NCI-H128 (cell line): ENCODE measurements at regions not wholly inside any gene's neighbourhood (a gene's known extent, or its start where the extent isn't known, plus 50 kb on each side); places are given as distances from the start of the nearest gene placed in this dataset.

Source experiments
- DNase-seq: peaks from one replicate; lab custom pipeline; 2025; ENCODE audit not compliant: unreplicated experiment; lab: John Stamatoyannopoulos, UW

DNA sequence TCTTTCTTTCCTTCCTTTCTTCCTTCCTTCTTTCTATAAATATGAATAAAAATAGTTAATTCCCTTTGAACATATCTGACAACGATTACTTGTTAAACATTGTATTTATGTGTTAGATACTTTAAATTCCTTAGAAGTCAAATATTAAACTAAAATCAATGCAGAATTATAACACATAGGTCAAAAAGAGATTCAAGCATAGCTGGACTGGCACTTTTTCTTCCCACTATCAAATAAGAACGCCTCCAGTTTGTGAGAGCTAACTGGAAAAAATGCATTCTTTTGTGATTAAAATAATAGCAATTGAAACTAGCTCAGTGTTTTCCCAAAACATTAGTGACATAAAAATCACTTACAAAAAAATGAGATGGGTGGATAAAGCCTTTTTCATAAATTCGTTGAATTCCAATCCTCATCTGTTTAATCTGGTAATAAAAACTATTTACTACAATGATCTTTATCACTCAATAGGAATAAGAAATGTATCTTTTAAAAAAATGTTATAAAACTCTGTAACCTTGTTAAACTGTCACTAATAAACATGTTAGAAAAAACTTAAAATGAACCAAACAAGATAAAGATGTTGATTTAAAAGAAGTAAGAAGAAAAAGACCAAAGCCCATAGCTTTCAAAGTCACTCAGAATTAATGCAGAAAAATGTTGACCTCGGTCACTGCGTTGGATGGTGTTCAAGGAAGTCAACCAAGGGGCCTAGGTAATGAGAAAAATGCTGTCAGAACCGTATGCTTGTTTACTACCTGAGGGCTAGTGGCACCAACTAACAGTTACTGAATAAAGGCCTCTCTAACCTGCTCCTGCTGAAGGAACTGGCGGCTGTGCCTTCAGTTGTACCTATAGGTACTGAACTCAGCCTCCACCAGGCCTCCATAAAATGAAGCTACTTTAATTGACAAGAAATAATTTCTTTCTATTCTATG lies 1039.5 kb upstream of the SLC10A2 start:
- no peak for DNase-seq

DNA sequence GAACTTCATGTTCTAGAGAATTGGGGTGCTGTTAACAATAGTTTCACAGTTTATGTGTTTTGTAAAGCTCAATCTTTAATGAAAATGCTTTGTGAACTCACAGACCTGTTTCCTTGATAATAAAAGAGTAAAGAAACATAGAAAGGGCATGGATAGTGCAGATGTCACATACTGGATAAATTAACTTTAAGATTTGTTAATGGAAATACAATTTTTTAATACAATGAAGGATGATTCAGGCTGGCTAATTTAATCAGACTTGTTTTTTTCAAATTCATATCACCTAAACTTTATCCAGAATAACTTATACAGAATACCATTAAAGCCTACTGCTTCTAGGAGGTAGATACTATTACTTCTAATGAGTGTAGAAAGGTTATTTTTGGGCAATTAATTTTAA lies 1033.5 kb upstream of the SLC10A2 start:
- no peak for DNase-seq

DNA sequence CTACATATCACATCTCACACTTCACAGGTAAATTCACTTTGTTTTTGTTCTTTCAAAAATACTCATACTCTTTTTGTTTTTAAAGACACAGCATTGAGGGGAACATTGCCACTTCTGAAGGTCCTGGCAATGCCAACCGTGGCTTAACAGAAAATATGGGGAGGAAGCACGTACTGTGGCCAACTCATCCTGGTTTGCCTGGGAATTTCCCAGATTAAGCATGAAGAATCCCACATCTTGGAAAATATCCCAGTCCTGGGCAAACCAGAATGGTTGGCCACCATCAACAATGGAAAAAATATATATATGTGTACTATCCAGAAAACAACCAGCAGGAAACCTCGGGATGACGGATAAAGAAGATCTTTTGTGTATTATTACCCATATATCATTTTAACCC lies 1032.2 kb upstream of the SLC10A2 start:
- no peak for DNase-seq

- no peak for DNase-seq
These were observed 1020.5 kb upstream of the SLC10A2 start for GRCh38 chr13:104086759-104087158.

- no peak for DNase-seq
These were observed 1020.0 kb upstream of the SLC10A2 start for GRCh38 chr13:104086210-104086609.

GRCh38 chr13:104085611-104086010 lies 1019.4 kb upstream of the SLC10A2 start:
- no peak for DNase-seq

DNA sequence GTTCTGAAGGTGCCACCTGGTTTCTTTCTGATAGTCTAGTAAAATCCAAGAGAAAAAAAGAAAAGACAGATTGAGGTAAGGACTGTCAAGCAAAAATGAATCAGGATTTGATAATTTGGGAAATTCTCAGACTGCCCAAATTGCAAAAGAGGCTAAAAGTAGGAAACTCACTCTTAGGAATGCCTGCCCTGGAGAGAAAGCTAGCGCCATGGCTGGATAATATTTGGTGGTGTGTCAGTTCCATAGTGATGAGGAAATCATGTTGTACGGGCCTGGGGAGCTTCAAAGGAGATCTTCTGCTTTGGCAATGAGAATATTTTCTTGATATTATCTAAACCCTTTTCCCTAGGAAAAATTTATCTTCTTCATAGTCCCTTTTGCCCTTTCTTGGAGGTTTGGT lies 1008.1 kb upstream of the SLC10A2 start:
- no peak for DNase-seq

- no peak for DNase-seq
These were observed 1005.6 kb upstream of the SLC10A2 start for GRCh38 chr13:104071806-104072205.

DNA sequence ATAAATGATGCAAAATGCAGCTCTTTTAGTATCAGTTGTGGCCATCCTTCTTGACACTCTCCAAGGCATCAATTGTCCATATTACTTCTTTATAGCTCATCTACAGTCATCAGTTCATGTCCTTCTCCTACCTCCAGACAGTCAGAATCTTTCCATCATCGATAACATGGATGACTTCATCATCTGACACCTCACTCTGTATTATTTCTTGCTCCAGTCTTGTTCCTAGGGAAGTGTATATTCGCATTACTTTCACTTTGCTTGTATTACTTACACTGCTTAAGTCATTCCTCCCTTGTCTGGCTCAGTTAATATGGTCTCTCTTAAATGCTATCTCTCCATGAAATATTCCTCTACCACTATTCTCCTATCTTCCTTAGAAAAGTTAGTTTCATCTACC lies 999.1 kb upstream of the SLC10A2 start:
- DNase-seq = no peak

DNA sequence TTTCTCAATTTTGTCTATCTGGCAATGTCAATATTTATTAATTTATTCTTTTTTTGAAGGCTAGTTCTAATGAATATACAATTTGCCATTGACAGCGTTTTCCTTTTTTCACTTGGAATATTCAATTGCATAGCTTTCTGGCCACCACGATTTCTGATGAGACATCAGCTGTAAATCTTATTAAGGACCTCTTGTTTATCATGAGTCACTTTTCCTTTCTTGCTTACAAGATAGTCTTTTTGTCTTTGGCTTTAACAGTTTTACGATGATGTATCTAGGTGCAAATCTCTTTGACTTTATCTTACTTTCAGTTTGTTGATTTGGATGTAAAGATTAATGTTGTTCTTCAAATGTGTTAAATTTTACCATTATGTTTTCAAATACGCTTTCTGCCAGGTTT lies 991.6 kb upstream of the SLC10A2 start:
- DNase-seq = no peak

DNA sequence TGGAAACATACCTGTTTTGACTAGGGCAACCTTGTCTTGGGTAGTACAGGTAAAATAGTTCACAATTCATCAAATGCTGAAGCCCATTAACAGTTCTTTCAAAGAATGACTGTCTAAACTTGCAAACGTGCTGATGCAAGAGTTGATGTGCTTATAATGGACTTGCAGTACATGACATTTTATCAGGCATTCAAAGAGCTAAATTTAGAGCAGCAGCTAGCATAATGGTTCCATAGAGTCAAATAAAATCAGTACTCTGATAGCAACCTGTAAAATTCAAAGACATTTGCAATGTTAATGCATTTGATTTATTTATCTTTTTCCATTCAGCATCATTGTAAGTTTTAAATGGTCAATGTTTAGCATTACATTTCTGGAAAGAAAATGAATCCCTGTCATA lies 979.7 kb upstream of the SLC10A2 start:
- no peak for DNase-seq

DNA sequence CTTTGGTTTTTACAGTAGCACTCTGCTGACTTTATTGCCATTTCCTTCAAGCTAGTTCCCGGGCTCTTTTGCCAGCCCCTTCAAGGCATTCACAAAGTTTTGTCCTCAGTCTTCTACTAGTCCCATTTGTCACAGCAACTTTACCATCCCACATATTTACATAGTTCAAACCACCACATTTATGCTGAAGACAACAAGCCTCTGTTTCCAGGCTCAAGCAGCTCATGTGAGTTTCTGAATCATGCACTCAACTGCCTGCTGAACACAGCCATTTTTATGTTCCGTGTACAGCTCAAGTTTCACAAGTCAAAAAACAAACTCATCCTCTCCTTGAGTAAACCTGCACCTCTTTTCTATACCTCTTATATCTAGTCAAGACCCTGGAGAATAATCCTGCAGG lies 977.0 kb upstream of the SLC10A2 start:
- DNase-seq = no peak

DNA sequence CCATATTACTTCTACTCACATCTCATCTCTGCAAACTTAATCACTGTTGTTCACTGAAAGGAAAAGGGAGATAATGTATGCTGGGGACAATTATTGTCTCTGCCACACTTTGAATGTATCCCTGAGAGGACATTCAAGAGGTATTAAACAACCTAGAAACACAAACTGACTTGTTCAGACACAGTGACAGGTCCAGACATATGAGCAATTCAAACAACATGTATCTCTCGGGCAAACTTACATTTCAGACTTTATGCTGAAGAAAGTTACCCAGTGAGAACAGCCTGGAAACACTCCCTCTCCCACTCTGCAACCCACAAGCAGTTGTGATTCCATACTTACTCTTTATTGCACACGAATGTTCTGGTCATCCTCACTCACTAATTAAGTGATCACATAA lies 968.7 kb upstream of the SLC10A2 start:
- no peak for DNase-seq

DNA sequence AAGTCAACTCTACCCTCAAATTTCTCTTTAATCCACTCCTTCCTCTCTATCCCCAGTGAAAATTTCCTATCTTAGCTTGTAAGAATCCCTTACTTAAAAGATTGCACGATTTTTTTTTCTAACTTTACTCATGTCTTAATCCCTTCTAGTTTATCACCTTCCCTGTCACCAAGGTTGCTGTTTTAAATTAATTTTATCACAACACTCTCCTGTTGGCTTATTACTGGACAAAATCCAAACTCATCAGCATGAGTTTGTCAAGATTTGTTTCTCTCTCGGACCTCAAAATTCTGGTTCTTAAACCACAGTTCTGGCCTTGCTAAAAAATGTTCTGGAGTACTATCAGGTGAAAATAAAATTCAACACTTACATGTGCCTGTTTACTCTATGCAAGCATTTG lies 959.1 kb upstream of the SLC10A2 start:
- DNase-seq = no peak

DNA sequence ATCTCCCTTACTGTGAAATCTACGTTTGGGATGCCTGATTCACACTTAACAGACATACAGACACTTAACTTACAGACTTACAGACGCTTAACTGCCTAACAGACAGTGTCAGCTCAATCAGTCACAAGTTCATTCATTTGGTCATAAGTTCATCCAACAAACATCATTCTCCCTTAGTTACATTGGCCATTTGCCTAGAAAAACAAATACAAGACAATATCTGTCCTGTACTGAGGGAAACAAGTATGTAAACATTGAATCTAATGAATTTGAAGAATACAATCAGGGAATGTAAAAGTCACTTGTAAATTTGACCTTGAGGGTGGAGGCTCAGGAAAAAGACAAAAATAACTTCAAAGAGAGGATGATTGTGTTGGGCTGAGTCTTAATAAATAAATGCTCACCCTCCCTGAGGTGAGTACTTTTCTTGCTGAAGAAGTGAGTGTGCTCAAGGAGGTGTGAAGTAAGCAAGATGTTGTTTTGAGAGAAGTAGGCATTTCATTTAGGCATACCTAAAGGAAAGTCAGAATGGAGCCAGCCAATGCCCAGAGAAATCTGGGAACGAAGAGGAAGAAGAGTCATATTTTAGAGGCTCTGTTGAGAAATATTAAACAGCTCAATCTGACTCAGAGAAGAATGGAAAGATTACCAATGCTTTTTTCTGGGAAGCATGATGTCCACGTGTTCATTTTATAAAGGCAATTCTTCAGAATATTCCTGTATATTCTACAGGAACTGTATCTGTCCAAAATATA lies 958.4 kb upstream of the SLC10A2 start:
- DNase-seq = no peak

GRCh38 chr13:104021806-104022397 lies 955.7 kb upstream of the SLC10A2 start:
- DNase-seq = no peak

GRCh38 chr13:104017317-104017716 lies 951.1 kb upstream of the SLC10A2 start:
- no peak for DNase-seq

GRCh38 chr13:104015646-104016396 lies 949.6 kb upstream of the SLC10A2 start:
- DNase-seq = no peak

DNA sequence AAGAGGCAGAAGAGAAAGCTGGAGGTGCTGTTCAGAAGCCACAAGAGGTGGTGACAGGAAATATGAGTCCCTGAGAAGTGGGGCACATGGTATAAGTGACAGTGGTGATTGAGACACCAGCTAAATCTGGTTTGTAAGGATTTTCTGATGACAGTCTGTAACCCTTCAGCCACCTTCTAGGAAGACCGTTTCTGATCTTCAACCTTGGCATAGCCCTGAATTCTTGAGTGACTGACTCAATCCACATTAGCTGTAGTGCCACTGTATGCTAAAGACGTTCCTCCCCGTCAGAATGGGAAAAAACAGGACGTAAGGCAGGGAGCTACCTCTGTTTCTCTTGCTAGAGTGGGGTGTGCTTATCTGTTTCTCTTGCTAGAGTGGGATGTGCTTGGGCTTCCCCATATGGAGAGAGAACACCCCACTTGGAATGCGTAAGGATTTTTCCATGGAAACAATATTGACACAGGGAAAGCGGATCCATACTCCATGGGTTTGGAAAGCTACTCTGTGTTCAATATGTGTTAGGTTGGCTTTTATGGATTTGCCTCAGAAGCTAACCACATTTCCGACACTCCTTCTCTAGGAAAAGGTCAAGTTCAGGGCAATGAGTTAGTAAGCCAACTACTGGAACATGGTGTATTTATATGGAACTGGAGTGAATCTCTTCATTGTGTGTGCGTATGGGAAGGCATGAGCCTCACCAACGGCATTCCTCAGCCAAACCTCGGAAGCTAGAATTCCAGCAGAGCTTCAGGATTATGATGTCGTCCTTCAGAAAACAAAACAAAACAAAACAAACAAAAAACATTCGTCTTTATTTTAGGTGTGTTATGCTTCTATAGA lies 948.8 kb upstream of the SLC10A2 start:
- DNase-seq = no peak

GRCh38 chr13:104011505-104012241 lies 945.5 kb upstream of the SLC10A2 start:
- no peak for DNase-seq
